ENCODE measurements at regions not wholly inside any gene's neighbourhood (a gene's known extent, or its start where the extent isn't known, plus 50 kb on each side); places are given as distances from the start of the nearest gene placed in this dataset.

- DNase-seq: no peak
- 100% methylated on average over 1 of the region's 1 CpG for WGBS, 2 experiments (ENCODE audit: low coverage in 1 of 2, low lambda C conversion rate in 2 of 2, missing lambda C conversion rate in 2 of 2)
Measured at GRCh38 chr2:196370381-196370780, 199.0 kb upstream of the STK17B start.

GRCh38 chr2:196372276-196372809, 201.0 kb upstream of the STK17B start:
- Histone ChIP-seq H3K9me2 (ENCODE audit: insufficient read depth) (no peaks in the 10 kb centered on the region), H3K4me3 (no peak overlapping the region), H3K27ac (no peak overlapping the region), H3F3A (ENCODE audit: insufficient read depth) (no peaks in the 10 kb centered on the region), H3K9ac (no peak overlapping the region), H3K79me2 (ENCODE audit: insufficient read depth) (no peaks in the 10 kb centered on the region), H3K27me3 (replicated peaks; ENCODE audit: insufficient read depth) (no peaks in the 10 kb centered on the region), H3K4me1 (ENCODE audit: insufficient read depth) (no peaks in the 10 kb centered on the region), H4K20me1 (ENCODE audit: insufficient read depth) (no peaks in the 10 kb centered on the region), H3K9me3 (ENCODE audit: low read depth) (no peaks in the 10 kb centered on the region), H2AFZ (no peak overlapping the region), H3K4me2 (ENCODE audit: unreplicated experiment) (no peak overlapping the region), H3K36me3 (ENCODE audit: low read depth) (no peaks in the 10 kb centered on the region)
- in situ Hi-C loops (cut with MboI): no loop called here
- DNase-seq: no peak
- TF ChIP-seq EZH2 (IDR thresholded peaks at IDR 0.05; ENCODE audit: insufficient read depth, poor library complexity, severe bottlenecking) (no peak), EZH2phosphoT487 (IDR thresholded peaks at IDR 0.05; ENCODE audit: insufficient read depth, low read depth) (no peak)
- WGBS, 2 experiments (ENCODE audit: low coverage in 1 of 2, low lambda C conversion rate in 2 of 2, missing lambda C conversion rate in 2 of 2): 79 to 87% methylated on average over 3 of the region's 3 CpGs

More at GRCh38 chr2:196370381-196370780, 199.0 kb upstream of the STK17B start:
- Histone ChIP-seq H3K4me1 (ENCODE audit: insufficient read depth) (no peaks in the 10 kb centered on the region), H3K4me2 (ENCODE audit: unreplicated experiment) (no peak overlapping the region), H4K20me1 (ENCODE audit: insufficient read depth) (no peaks in the 10 kb centered on the region), H3K9me3 (ENCODE audit: low read depth) (no peaks in the 10 kb centered on the region), H3K36me3 (ENCODE audit: low read depth) (no peaks in the 10 kb centered on the region), H3F3A (ENCODE audit: insufficient read depth) (no peaks in the 10 kb centered on the region), H3K9me2 (ENCODE audit: insufficient read depth) (no peaks in the 10 kb centered on the region), H3K27me3 (replicated peaks; ENCODE audit: insufficient read depth) (no peaks in the 10 kb centered on the region), H3K9ac (no peak overlapping the region), H3K27ac (no peak overlapping the region), H3K4me3 (no peak overlapping the region), H2AFZ (no peak overlapping the region), H3K79me2 (ENCODE audit: insufficient read depth) (no peaks in the 10 kb centered on the region)
- TF ChIP-seq EZH2 (IDR thresholded peaks at IDR 0.05; ENCODE audit: insufficient read depth, poor library complexity, severe bottlenecking) (no peak), EZH2phosphoT487 (IDR thresholded peaks at IDR 0.05; ENCODE audit: insufficient read depth, low read depth) (no peak)
- in situ Hi-C loops (cut with MboI): no loop called here

GRCh38 chr2:196372811-196373664, 201.7 kb upstream of the STK17B start:
- H3K9me2 ChIP-seq (ENCODE audit: insufficient read depth): no peaks in the 10 kb centered on the region
- H3K27me3 ChIP-seq (replicated peaks; ENCODE audit: insufficient read depth): no peaks in the 10 kb centered on the region
- H3K4me2 ChIP-seq (ENCODE audit: unreplicated experiment): no peak overlapping the region
- no peaks in the 10 kb centered on the region for H3K79me2 ChIP-seq (ENCODE audit: insufficient read depth)
- no peaks in the 10 kb centered on the region for H3F3A ChIP-seq (ENCODE audit: insufficient read depth)
- H3K9ac ChIP-seq: no peak overlapping the region
- no peaks in the 10 kb centered on the region for H3K9me3 ChIP-seq (ENCODE audit: low read depth)
- H3K4me1 ChIP-seq (ENCODE audit: insufficient read depth): no peaks in the 10 kb centered on the region
- H3K36me3 ChIP-seq (ENCODE audit: low read depth): no peaks in the 10 kb centered on the region
- no peaks in the 10 kb centered on the region; the same call in 1 of the 2 replicates for H4K20me1 ChIP-seq (ENCODE audit: insufficient read depth)
- H2AFZ ChIP-seq: no peak overlapping the region
- H3K27ac ChIP-seq: no peak overlapping the region
- TF ChIP-seq EZH2 (IDR thresholded peaks at IDR 0.05; ENCODE audit: insufficient read depth, poor library complexity, severe bottlenecking) (no peak), EZH2phosphoT487 (IDR thresholded peaks at IDR 0.05; ENCODE audit: insufficient read depth, low read depth) (no peak)
- in situ Hi-C loops (cut with MboI): no loop called here
- WGBS, 2 experiments (ENCODE audit: low coverage in 1 of 2, low lambda C conversion rate in 2 of 2, missing lambda C conversion rate in 2 of 2): 85 to 86% methylated on average over 6 of the region's 6 CpGs
- no peak for DNase-seq
- H3K4me3 ChIP-seq: no peak overlapping the region

- no peaks in the 10 kb centered on the region for H3K36me3 ChIP-seq (ENCODE audit: low read depth)
- in situ Hi-C loops (cut with MboI): no loop called here
- no peaks in the 10 kb centered on the region for H3K79me2 ChIP-seq (ENCODE audit: insufficient read depth)
- no peak overlapping the region for H3K27ac ChIP-seq
- H2AFZ ChIP-seq: no peak overlapping the region
- H3K9ac ChIP-seq: no peak overlapping the region
- H3K4me1 ChIP-seq (ENCODE audit: insufficient read depth): no peaks in the 10 kb centered on the region
- 60% methylated on average over 8 of the region's 8 CpGs for WGBS, 2 experiments (ENCODE audit: low coverage in 1 of 2, low lambda C conversion rate in 2 of 2, missing lambda C conversion rate in 2 of 2)
- no peaks in the 10 kb centered on the region for H3F3A ChIP-seq (ENCODE audit: insufficient read depth)
- no peaks in the 10 kb centered on the region for H3K27me3 ChIP-seq (replicated peaks; ENCODE audit: insufficient read depth)
- no peaks in the 10 kb centered on the region for H3K9me2 ChIP-seq (ENCODE audit: insufficient read depth)
- TF ChIP-seq EZH2phosphoT487 (IDR thresholded peaks at IDR 0.05; ENCODE audit: insufficient read depth, low read depth): no peak
- TF ChIP-seq EZH2 (IDR thresholded peaks at IDR 0.05; ENCODE audit: insufficient read depth, poor library complexity, severe bottlenecking): no peak
- no peaks in the 10 kb centered on the region; the same call in 1 of the 2 replicates for H4K20me1 ChIP-seq (ENCODE audit: insufficient read depth)
- no peak overlapping the region for H3K4me2 ChIP-seq (ENCODE audit: unreplicated experiment)
- peak; percentile 54 for DNase-seq
- H3K9me3 ChIP-seq (ENCODE audit: low read depth): no peaks in the 10 kb centered on the region
- no peak overlapping the region for H3K4me3 ChIP-seq
Measured at GRCh38 chr2:196376984-196377877, 205.9 kb upstream of the STK17B start.

All from GM23248 (cell line).